SK-N-MC (cell line): ENCODE measurements at regions not wholly inside any gene's neighbourhood (a gene's known extent, or its start where the extent isn't known, plus 50 kb on each side); places are given as distances from the start of the nearest gene placed in this dataset.

Experiments
- EZH2 ChIP-seq: fragments of 200-600 bp; sonication (generic); IDR thresholded peaks from one replicate; pipeline ENCODE4 v1.6.1; 2017; ENCODE audit warnings: antibody characterized with exemption
- FOXP2 ChIP-seq: optimal IDR thresholded peaks from 2 replicates; pipeline ENCODE3; 2011; ENCODE audit warnings: mild to moderate bottlenecking, moderate library complexity; ENCODE audit not compliant: insufficient read depth; ENCODE audit errors: extremely low read length, control extremely low read depth
- POLR2AphosphoS5 ChIP-seq: IDR thresholded peaks from 2 replicates; pipeline ENCODE4 v1.6.1; 2012; ENCODE audit warnings: mild to moderate bottlenecking, low read depth, low read length, borderline replicate concordance

DNA sequence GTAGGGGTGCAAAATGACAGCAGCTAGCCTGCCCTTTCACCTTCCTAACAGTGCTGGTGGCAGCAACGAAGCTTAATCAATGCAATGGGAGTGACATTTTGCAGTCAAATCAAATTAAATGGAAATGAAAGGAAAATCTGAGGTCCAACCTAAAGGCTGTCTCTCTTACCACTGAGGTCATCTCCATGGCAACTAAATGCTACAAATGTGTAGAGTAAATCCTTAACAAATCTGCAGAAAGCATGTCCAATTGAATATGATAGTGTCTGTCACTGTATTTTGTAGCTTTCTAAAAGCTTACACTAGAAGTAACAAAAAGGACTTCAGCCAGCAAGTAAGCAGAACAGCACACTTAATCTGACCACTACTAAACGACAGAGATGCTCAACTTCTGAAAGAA is 488.8 kb downstream of the BCAT1 start:
- TF ChIP-seq EZH2 (no peak), POLR2AphosphoS5 (no peak), FOXP2 (no peak)
